HG03442 (cell line): ENCODE measurements at regions not wholly inside any gene's neighbourhood (a gene's known extent, or its start where the extent isn't known, plus 50 kb on each side); places are given as distances from the start of the nearest gene placed in this dataset.

Source experiments
- ATAC-seq: cut with Tn5 transposase; IDR thresholded peaks from one replicate; pipeline ENCODE4 v1.9.1; 2021; ENCODE audit warnings: mild to moderate bottlenecking, moderate library complexity; ENCODE audit not compliant: unreplicated experiment

- no peak for ATAC-seq
Measured at GRCh38 chr7:32273297-32273696, 203.1 kb upstream of the PDE1C start.

GRCh38 chr7:32266932-32267475 is 196.8 kb upstream of the PDE1C start:
- no peak for ATAC-seq

- no peak for ATAC-seq
Measured at GRCh38 chr7:32264702-32265284, 194.6 kb upstream of the PDE1C start.

- ATAC-seq: no peak
Measured at GRCh38 chr7:32263611-32264010, 193.4 kb upstream of the PDE1C start.

GRCh38 chr7:32262315-32262714 is 192.1 kb upstream of the PDE1C start:
- no peak for ATAC-seq

- ATAC-seq: peak; percentile 93
Measured at GRCh38 chr7:32259931-32260596, 189.9 kb upstream of the PDE1C start.

GRCh38 chr7:32258265-32258664 is 188.1 kb upstream of the PDE1C start:
- ATAC-seq: no peak

- no peak for ATAC-seq
Measured at GRCh38 chr7:32257621-32258020, 187.4 kb upstream of the PDE1C start.

GRCh38 chr7:32256811-32257210 is 186.6 kb upstream of the PDE1C start:
- no peak for ATAC-seq

GRCh38 chr7:32256376-32256775 is 186.2 kb upstream of the PDE1C start:
- ATAC-seq: no peak

- ATAC-seq: peak; percentile 34
Measured at GRCh38 chr7:32255036-32255435, 184.8 kb upstream of the PDE1C start.

GRCh38 chr7:32253299-32253698 is 183.1 kb upstream of the PDE1C start:
- ATAC-seq: no peak

GRCh38 chr7:32251659-32252058 is 181.5 kb upstream of the PDE1C start:
- ATAC-seq: no peak

GRCh38 chr7:32250471-32251260 is 180.5 kb upstream of the PDE1C start:
- ATAC-seq: no peak

- no peak for ATAC-seq
Measured at GRCh38 chr7:32250003-32250402, 179.8 kb upstream of the PDE1C start.

- ATAC-seq: no peak
Measured at GRCh38 chr7:32248522-32248921, 178.3 kb upstream of the PDE1C start.

- no peak for ATAC-seq
Measured at GRCh38 chr7:32244806-32245345, 174.7 kb upstream of the PDE1C start.

GRCh38 chr7:32243687-32244290 is 173.6 kb upstream of the PDE1C start:
- ATAC-seq: no peak

- no peak for ATAC-seq
Measured at GRCh38 chr7:32242436-32242835, 172.2 kb upstream of the PDE1C start.

- no peak for ATAC-seq
Measured at GRCh38 chr7:32241636-32242035, 171.4 kb upstream of the PDE1C start.

- ATAC-seq: no peak
Measured at GRCh38 chr7:32239764-32240163, 169.6 kb upstream of the PDE1C start.
